HepG2 (cell line): ENCODE measurements at regions not wholly inside any gene's neighbourhood (a gene's known extent, or its start where the extent isn't known, plus 50 kb on each side); places are given as distances from the start of the nearest gene placed in this dataset.

Source experiments
- ATAC-seq: fragments of 200-7000 bp; cut with Tn5 transposase; 3 replicates; pipeline ENCODE4 v1.9.1; 2020; ENCODE audit warnings: mild to moderate bottlenecking, moderate library complexity
- BruUV-seq: library from RNA; stranded (reverse); fragments of 400-500 nt; replicated peaks from 2 replicates; lab custom pipeline; 2021; lab: Mats Ljungman, UMichigan
- CTCF ChIA-PET: fragments of 300-600 bp; formaldehyde crosslinking; extraction: SDS; loops from one replicate; lab custom pipeline; 2021; ENCODE audit warnings: low total read pairs, inconsistent platforms, low intra/inter-chr PET ratio; lab: Yijun Ruan, JAX
- POLR2A ChIA-PET: fragments of 350-600 bp; sonication (Branson Sonifier 250); formaldehyde crosslinking; loops from one replicate; lab custom pipeline; 2020; ENCODE audit warnings: antibody characterized with exemption, inconsistent platforms; lab: Yijun Ruan, JAX
- DNase-seq: peaks from one replicate; pipeline ENCODE4 v3.0.0-alpha.2; 2015; ENCODE audit warnings: low spot score
- FAIRE-seq: peaks from 3 replicates; lab custom pipeline; 2011; peaks lifted over from hg19 to GRCh38; lab: Jason Lieb, UNC
- H2AFZ ChIP-seq: one replicate; pipeline ENCODE4 v1.6.1; 2011; ENCODE audit warnings: low read length, inconsistent platforms
- H3K27ac ChIP-seq: fragments of 300-600 bp; 3 replicates; pipeline ENCODE4 v1.8.0; 2011; ENCODE audit warnings: mixed run types, mild to moderate bottlenecking, mixed read lengths, low read length, inconsistent platforms; ENCODE audit not compliant: insufficient read depth; ENCODE audit errors: extremely low read length
- H3K27me3 ChIP-seq, 2 experiments: fragments of 200-600 bp in 1 of 2; 2 replicates in 1 of 2; 3 replicates in 1 of 2; pipeline versions ENCODE4 v1.6.0 to v1.8.0; 2011; ENCODE audit warnings: low read length in 2 of 2, mild to moderate bottlenecking in 2 of 2, moderate library complexity in 2 of 2, inconsistent platforms in 1 of 2; ENCODE audit not compliant: insufficient read depth in 2 of 2, control insufficient read depth in 1 of 2
- H3K36me3 ChIP-seq, 2 experiments: fragments of 200-600 bp in 1 of 2; replicated peaks in 1 of 2; 2 replicates in 1 of 2; 3 replicates in 1 of 2; pipeline versions ENCODE4 v1.5.1 to v1.8.0; 2011; ENCODE audit warnings: low read length in 2 of 2, inconsistent platforms in 1 of 2; ENCODE audit not compliant: insufficient read depth in 2 of 2, control insufficient read depth in 1 of 2
- H3K4me1 ChIP-seq: 2 replicates; pipeline ENCODE4 v1.5.1; 2012; ENCODE audit warnings: low read length, inconsistent platforms; ENCODE audit not compliant: insufficient read depth
- H3K4me2 ChIP-seq: 2 replicates; pipeline ENCODE4 v1.6.0; 2011; ENCODE audit warnings: low read depth, low read length, inconsistent platforms
- H3K4me3 ChIP-seq, 3 experiments: fragments of 200-600 bp in 1 of 3; sonication (generic), shearing (Covaris generic) in 1 of 3; replicated peaks in 1 of 3; 2 replicates each; pipeline ENCODE4 v1.5.1; 2011 to 2016; ENCODE audit warnings: low read length in 3 of 3, inconsistent platforms in 2 of 3, low read depth in 2 of 3, mild to moderate bottlenecking in 2 of 3, control low read depth in 1 of 3, mixed read lengths in 1 of 3; ENCODE audit not compliant: insufficient read depth in 1 of 3
- H3K79me2 ChIP-seq: one replicate; pipeline ENCODE4 v1.6.1; 2011; ENCODE audit warnings: low read length, inconsistent platforms; ENCODE audit not compliant: insufficient read depth
- H3K9ac ChIP-seq: 2 replicates; pipeline ENCODE4 v1.6.0; 2011; ENCODE audit warnings: mild to moderate bottlenecking, low read depth, low read length, inconsistent platforms; ENCODE audit not compliant: insufficient read depth
- H3K9me3 ChIP-seq: 2 replicates; pipeline ENCODE4 v1.5.1; 2012; ENCODE audit warnings: mild to moderate bottlenecking, low read length
- H4K20me1 ChIP-seq: 2 replicates; pipeline ENCODE4 v1.6.0; 2011; ENCODE audit warnings: inconsistent platforms, mild to moderate bottlenecking, low read length, moderate library complexity; ENCODE audit not compliant: insufficient read depth
- ATRX ChIP-seq: sonication (generic); formaldehyde crosslinking; IDR thresholded peaks from 2 replicates; pipeline ENCODE4 v1.4.0; 2020; ENCODE audit warnings: missing genetic modification reagents, borderline replicate concordance
- ERF ChIP-seq: IDR thresholded peaks from 2 replicates; pipeline ENCODE4 v1.6.1; 2018; ENCODE audit warnings: missing biosample characterization, missing genetic modification reagents
- HNRNPUL1 ChIP-seq: fragments of 200-400 bp; formaldehyde crosslinking; IDR thresholded peaks from 2 replicates; pipeline ENCODE4 v1.6.1; 2017; ENCODE audit warnings: low read depth, mild to moderate bottlenecking, low read length, moderate library complexity
- MED1 ChIP-seq: sonication (generic); formaldehyde crosslinking; IDR thresholded peaks from 2 replicates; pipeline ENCODE4 v1.4.0; 2020; ENCODE audit warnings: missing genetic modification reagents
- MXI1 ChIP-seq: IDR thresholded peaks from 3 replicates; pipeline ENCODE4 v1.6.1; 2012; ENCODE audit warnings: low read depth, low read length, inconsistent platforms, borderline replicate concordance
- NFATC3 ChIP-seq: sonication (generic); formaldehyde crosslinking; IDR thresholded peaks from 2 replicates; pipeline ENCODE4 v1.5.1; 2020; ENCODE audit warnings: mild to moderate bottlenecking, missing genetic modification reagents
- NKX3-1 ChIP-seq: sonication (generic); formaldehyde crosslinking; IDR thresholded peaks from 2 replicates; pipeline ENCODE4 v1.5.0; 2020; ENCODE audit warnings: missing genetic modification reagents
- SRSF1 ChIP-seq: fragments of 200-400 bp; formaldehyde crosslinking; optimal IDR thresholded peaks from 2 replicates; pipeline ENCODE3; 2017; ENCODE audit warnings: mild to moderate bottlenecking, low read depth, low read length, moderate library complexity
- STAT5B ChIP-seq: sonication (generic); formaldehyde crosslinking; IDR thresholded peaks from 2 replicates; pipeline ENCODE4 v1.4.0; 2020; ENCODE audit warnings: missing genetic modification reagents
- TRIM22 ChIP-seq: fragments of 450-650 bp; IDR thresholded peaks from 2 replicates; pipeline ENCODE4 v1.6.1; 2017
- ZNF12 ChIP-seq: sonication (generic); formaldehyde crosslinking; IDR thresholded peaks from 2 replicates; pipeline ENCODE4 v1.5.0; 2020; ENCODE audit warnings: missing genetic modification reagents
- ZNF24 ChIP-seq: fragments of 450-650 bp; IDR thresholded peaks from 2 replicates; pipeline ENCODE4 v1.6.1; 2017; ENCODE audit warnings: antibody characterized with exemption, mild to moderate bottlenecking
- ZNF335 ChIP-seq: sonication (generic); formaldehyde crosslinking; IDR thresholded peaks from 2 replicates; pipeline ENCODE4 v1.4.0; 2020; ENCODE audit warnings: missing genetic modification reagents
- ZNF431 ChIP-seq: sonication (generic); formaldehyde crosslinking; IDR thresholded peaks from 2 replicates; pipeline ENCODE4 v1.9.0; 2022; ENCODE audit warnings: missing genetic modification reagents, low read depth, mild to moderate bottlenecking, borderline replicate concordance
- ZNF546 ChIP-seq: sonication (generic); formaldehyde crosslinking; conservative IDR thresholded peaks from 2 replicates; pipeline ENCODE4 v1.8.1; 2023; ENCODE audit warnings: mild to moderate bottlenecking, missing genetic modification reagents
- ZNF619 ChIP-seq: sonication (generic); formaldehyde crosslinking; IDR thresholded peaks from 2 replicates; pipeline ENCODE4 v1.4.0; 2020; ENCODE audit warnings: mild to moderate bottlenecking, missing genetic modification reagents
- WGBS: methylation state at CpG from one replicate; pipeline ENCODE4 v1.1.6; 2017; ENCODE audit warnings: low lambda C conversion rate; 5-methylcytosine and 5-hydroxymethylcytosine counted together
- in situ Hi-C: cut with HindIII; loops from 2 replicates; pipeline ENCODE4 v1.10.0; 2017; ENCODE audit warnings: low pct_unique_long_range_greater_than_20kb; ENCODE audit not compliant: extremely low pct_ligation_motif_present
- intact Hi-C: fragments of 100-400 bp; cut with micrococcal nuclease; formaldehyde crosslinking; loops from one replicate; pipeline ENCODE4 v1.10.0; 2022; ENCODE audit not compliant: unreplicated experiment
- TF ChIP-seq, protein P1 (sequence below): sonication (generic); formaldehyde crosslinking; IDR thresholded peaks from 2 replicates; pipeline ENCODE4 v1.4.0; 2020; ENCODE audit warnings: low read depth, mild to moderate bottlenecking, missing genetic modification reagents
- TF ChIP-seq, protein P2 (sequence below): sonication (generic); formaldehyde crosslinking; IDR thresholded peaks from 2 replicates; pipeline ENCODE4 v1.8.0; 2022; ENCODE audit warnings: mild to moderate bottlenecking, missing genetic modification reagents

DNA sequence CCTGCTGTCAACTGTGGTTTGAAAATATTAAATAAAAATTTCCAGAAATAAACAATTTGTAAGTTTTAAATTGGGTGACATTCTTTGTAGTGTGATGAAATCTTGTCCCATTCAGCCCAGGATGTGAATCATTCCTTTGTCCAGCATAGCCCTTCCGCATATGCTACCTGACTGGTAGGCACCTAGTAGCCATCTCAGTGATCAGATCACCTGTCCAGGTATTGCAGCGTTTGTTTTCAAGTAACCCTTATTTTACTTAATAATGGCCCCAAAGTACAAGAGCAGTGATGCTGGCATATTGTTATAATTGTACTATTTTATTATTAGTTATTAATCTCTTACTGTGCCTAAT is 351.6 kb upstream of the B3GALT2 start (continued):
- TF ChIP-seq, protein P1, sequence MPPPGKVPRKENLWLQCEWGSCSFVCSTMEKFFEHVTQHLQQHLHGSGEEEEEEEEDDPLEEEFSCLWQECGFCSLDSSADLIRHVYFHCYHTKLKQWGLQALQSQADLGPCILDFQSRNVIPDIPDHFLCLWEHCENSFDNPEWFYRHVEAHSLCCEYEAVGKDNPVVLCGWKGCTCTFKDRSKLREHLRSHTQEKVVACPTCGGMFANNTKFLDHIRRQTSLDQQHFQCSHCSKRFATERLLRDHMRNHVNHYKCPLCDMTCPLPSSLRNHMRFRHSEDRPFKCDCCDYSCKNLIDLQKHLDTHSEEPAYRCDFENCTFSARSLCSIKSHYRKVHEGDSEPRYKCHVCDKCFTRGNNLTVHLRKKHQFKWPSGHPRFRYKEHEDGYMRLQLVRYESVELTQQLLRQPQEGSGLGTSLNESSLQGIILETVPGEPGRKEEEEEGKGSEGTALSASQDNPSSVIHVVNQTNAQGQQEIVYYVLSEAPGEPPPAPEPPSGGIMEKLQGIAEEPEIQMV (CRISPR knock-in tag): no peak
- TF ChIP-seq ZNF335 (CRISPR knock-in tag) (no peak), ZNF24 (no peak)

DNA sequence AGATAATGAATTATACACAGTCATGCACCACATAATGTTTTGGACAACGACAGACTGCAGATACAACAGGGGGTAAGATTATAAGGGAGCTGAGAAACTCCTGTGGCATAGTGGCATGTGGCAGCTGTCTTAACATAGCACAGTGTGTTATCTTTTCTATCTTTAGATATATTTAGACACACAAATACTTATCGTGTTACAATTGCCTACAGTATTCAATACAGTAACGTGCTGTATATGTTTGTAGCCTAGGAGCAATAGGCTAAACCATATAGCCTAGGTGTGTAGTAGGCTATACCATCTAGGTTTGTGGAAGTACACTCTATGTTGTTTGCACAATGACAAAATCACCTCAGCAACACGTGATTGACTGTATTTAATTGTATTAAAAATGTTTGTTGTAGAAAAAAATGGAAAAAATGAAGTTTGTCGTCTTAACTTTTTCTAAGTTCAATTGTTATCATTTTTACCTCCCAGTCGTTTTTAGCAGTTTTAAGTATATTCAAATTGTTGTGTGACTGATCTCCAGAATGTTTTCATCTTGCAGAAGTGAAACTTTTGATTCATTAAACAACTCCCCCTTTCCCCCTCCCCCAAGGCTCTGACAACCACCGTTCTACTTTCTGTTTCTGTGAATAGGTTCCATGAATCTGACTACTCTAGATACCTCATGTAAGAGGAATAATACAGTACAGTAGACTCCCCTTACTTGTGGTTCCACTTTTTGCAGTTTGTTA is 351.0 kb upstream of the B3GALT2 start:
- 4% methylated on average over 7 of the region's 7 CpGs for WGBS
- no peaks in the 10 kb centered on the region for H3K4me1 ChIP-seq
- no peak overlapping the region for H3K27ac ChIP-seq
- H3K9me3 ChIP-seq: no peaks in the 10 kb centered on the region
- ATAC-seq (no peak), DNase-seq (no peak), FAIRE-seq (no peak)
- POLR2A ChIA-PET: no interaction called here
- H3K79me2 ChIP-seq: no peaks in the 10 kb centered on the region
- in situ Hi-C loops (no loop called here), intact Hi-C loops (no loop called here)
- BruUV-seq: no TSS peak
- CTCF ChIA-PET: no interaction called here
- H3K4me3 ChIP-seq: no peak overlapping the region
- H3K36me3 ChIP-seq: no peaks in the 10 kb centered on the region
- H3K4me2 ChIP-seq: no peak overlapping the region
- H3K9ac ChIP-seq: no peak overlapping the region
- H4K20me1 ChIP-seq: no peaks in the 10 kb centered on the region
- no peak overlapping the region for H2AFZ ChIP-seq
- H3K27me3 ChIP-seq: no peaks in the 10 kb centered on the region
- TF ChIP-seq HNRNPUL1 (no peak), SRSF1 (no peak), ZNF431 (CRISPR knock-in tag) (no peak), ZNF546 (CRISPR knock-in tag) (no peak), TRIM22 (no peak), ZNF12 (CRISPR knock-in tag) (no peak), NKX3-1 (CRISPR knock-in tag) (no peak), ZNF619 (no peak), NFATC3 (CRISPR knock-in tag) (no peak), STAT5B (no peak), MED1 (CRISPR knock-in tag) (no peak), ERF (CRISPR knock-in tag) (no peak), ATRX (no peak), MXI1 (no peak)
- TF ChIP-seq, protein P2, sequence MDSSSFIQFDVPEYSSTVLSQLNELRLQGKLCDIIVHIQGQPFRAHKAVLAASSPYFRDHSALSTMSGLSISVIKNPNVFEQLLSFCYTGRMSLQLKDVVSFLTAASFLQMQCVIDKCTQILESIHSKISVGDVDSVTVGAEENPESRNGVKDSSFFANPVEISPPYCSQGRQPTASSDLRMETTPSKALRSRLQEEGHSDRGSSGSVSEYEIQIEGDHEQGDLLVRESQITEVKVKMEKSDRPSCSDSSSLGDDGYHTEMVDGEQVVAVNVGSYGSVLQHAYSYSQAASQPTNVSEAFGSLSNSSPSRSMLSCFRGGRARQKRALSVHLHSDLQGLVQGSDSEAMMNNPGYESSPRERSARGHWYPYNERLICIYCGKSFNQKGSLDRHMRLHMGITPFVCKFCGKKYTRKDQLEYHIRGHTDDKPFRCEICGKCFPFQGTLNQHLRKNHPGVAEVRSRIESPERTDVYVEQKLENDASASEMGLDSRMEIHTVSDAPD (CRISPR knock-in tag): no peak
- TF ChIP-seq, all 625 proteins: peak for 0
